Endothelial cell (in vitro differentiated cells): ENCODE measurements at regions not wholly inside any gene's neighbourhood (a gene's known extent, or its start where the extent isn't known, plus 50 kb on each side); places are given as distances from the start of the nearest gene placed in this dataset.

Experiments used
- DNase-seq: peaks from one replicate; pipeline ENCODE4 v3.0.0; 2021; ENCODE audit warnings: low spot score
- H3K27ac Mint-ChIP-seq: one replicate; pipeline ENCODE4 v1.8.0; 2021; ENCODE audit warnings: mixed read lengths, inconsistent platforms; ENCODE audit not compliant: unreplicated experiment
- H3K27me3 Mint-ChIP-seq: one replicate; pipeline ENCODE4 v1.8.0; 2021; ENCODE audit warnings: mild to moderate bottlenecking, moderate library complexity, mixed read lengths, inconsistent platforms; ENCODE audit not compliant: unreplicated experiment
- H3K36me3 Mint-ChIP-seq: one replicate; pipeline ENCODE4 v1.8.0; 2021; ENCODE audit warnings: mild to moderate bottlenecking, low read depth, mixed read lengths, inconsistent platforms; ENCODE audit not compliant: unreplicated experiment
- H3K4me1 Mint-ChIP-seq: one replicate; pipeline ENCODE4 v1.8.0; 2021; ENCODE audit warnings: mild to moderate bottlenecking, mixed read lengths, inconsistent platforms; ENCODE audit not compliant: unreplicated experiment
- H3K4me3 Mint-ChIP-seq: one replicate; pipeline ENCODE4 v1.8.0; 2021; ENCODE audit warnings: mild to moderate bottlenecking, mixed read lengths, inconsistent platforms; ENCODE audit not compliant: unreplicated experiment
- H3K9me3 Mint-ChIP-seq: one replicate; pipeline ENCODE4 v1.8.0; 2021; ENCODE audit warnings: mixed read lengths, inconsistent platforms; ENCODE audit not compliant: unreplicated experiment
- TF ChIP-seq, protein P1 (sequence below): fragments of 200-600 bp; sonication (generic); IDR thresholded peaks from one replicate; pipeline ENCODE4 v1.5.0; 2021; ENCODE audit warnings: antibody characterized with exemption; ENCODE audit not compliant: unreplicated experiment

DNA sequence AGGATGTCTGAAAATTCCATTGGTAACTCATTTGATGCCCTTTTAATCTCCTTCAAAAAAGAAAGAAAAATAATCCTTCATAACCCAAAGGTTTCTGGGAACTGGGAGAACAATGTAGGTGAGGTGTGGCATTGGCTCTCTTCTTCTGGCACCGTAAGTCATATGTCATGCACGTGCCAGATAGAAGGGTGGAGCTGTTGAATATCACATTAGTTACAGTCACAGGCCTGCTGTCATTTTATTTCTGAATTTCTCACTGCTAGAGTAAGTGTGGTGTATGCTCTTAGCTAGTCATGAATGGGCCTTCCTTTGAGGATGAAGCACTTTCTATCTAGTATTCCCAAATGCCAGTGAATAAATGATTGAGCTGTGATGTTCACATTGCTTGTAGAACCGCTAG, 201.8 kb upstream of the SGCD start:
- H3K36me3 Mint-ChIP-seq, result no peaks in the 10 kb centered on the region
- no peaks in the 10 kb centered on the region for H3K27me3 Mint-ChIP-seq
- no peak overlapping the region for H3K27ac Mint-ChIP-seq
- no peaks in the 10 kb centered on the region for H3K9me3 Mint-ChIP-seq
- no peak for DNase-seq
- no peak overlapping the region for H3K4me3 Mint-ChIP-seq
- no peaks in the 10 kb centered on the region for H3K4me1 Mint-ChIP-seq
- TF ChIP-seq, protein P1, sequence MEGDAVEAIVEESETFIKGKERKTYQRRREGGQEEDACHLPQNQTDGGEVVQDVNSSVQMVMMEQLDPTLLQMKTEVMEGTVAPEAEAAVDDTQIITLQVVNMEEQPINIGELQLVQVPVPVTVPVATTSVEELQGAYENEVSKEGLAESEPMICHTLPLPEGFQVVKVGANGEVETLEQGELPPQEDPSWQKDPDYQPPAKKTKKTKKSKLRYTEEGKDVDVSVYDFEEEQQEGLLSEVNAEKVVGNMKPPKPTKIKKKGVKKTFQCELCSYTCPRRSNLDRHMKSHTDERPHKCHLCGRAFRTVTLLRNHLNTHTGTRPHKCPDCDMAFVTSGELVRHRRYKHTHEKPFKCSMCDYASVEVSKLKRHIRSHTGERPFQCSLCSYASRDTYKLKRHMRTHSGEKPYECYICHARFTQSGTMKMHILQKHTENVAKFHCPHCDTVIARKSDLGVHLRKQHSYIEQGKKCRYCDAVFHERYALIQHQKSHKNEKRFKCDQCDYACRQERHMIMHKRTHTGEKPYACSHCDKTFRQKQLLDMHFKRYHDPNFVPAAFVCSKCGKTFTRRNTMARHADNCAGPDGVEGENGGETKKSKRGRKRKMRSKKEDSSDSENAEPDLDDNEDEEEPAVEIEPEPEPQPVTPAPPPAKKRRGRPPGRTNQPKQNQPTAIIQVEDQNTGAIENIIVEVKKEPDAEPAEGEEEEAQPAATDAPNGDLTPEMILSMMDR, result no peak

DNA sequence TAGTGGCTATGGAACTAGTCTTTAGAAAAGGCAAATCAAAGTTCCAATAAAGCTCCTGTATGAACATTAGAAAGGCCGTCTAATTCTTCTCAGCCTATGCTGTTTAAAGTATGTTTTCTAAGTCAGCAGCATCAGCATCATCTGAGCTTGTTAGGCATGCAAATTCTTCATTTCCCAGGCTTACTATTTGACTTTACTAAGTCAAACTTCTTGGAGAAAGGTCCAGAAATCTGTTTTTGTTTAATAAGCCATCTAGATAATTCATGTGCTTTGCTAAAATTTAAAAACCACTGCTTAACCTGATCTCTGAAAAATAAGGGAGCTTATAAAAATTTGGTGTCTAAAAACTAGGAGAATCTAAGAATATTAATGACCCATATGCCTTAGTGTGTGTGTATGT, 200.2 kb upstream of the SGCD start:
- H3K9me3 Mint-ChIP-seq, result no peaks in the 10 kb centered on the region

DNA sequence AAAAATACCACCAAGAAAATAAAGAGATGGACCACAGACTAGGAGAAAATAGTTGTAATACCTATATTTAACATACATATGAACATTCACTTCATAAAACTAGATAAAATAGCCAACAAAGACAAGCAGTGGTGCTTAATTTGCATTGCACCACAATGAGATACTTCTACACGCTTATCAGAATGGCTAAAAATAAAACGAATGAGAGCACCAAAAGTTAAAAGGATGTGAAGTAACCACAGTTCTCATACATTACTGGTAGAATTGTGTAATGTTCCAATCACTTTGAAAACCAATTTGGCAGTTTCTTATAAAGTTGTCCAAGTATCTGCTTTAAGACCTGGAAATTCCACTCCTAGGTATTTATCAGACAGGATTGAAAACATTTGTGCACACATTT, 198.9 kb upstream of the SGCD start:
- H3K4me1 Mint-ChIP-seq, result no peaks in the 10 kb centered on the region
- H3K27me3 Mint-ChIP-seq, result no peaks in the 10 kb centered on the region
- H3K9me3 Mint-ChIP-seq, result no peaks in the 10 kb centered on the region
- TF ChIP-seq, protein P1, result no peak
- no peak overlapping the region for H3K27ac Mint-ChIP-seq
- DNase-seq, result no peak
- no peaks in the 10 kb centered on the region for H3K36me3 Mint-ChIP-seq
- no peak overlapping the region for H3K4me3 Mint-ChIP-seq

More for the DNA sequence above, 200.2 kb upstream of the SGCD start:
- Mint-ChIP-seq H3K4me3 (no peak overlapping the region), H3K27ac (no peak overlapping the region), H3K36me3 (no peaks in the 10 kb centered on the region), H3K27me3 (no peaks in the 10 kb centered on the region), H3K4me1 (no peaks in the 10 kb centered on the region)
- TF ChIP-seq, protein P1, result no peak
- no peak for DNase-seq

DNA sequence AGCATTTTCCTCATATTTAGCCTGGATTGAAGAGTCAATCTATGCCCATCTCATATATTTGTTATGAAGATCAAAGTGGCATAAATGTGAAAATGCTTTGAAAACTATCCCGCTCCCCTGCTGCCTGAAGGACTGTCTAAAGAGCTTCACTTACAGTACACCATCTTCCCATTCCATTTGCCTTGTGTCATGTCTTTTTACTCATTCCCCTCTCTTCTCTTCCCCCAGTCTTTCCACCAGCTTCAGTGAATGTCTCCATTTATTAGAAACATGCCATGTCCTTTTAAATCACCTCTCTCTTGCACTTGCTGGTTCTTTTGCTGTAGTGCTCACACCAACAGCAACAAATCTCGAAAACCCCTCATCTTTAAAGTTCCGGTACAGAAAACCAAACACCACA, 192.7 kb upstream of the SGCD start:
- Mint-ChIP-seq H3K27me3 (no peaks in the 10 kb centered on the region), H3K27ac (no peak overlapping the region), H3K4me3 (no peak overlapping the region), H3K36me3 (no peaks in the 10 kb centered on the region), H3K9me3 (no peaks in the 10 kb centered on the region), H3K4me1 (no peaks in the 10 kb centered on the region)
- TF ChIP-seq, protein P1, result no peak
- no peak for DNase-seq

DNA sequence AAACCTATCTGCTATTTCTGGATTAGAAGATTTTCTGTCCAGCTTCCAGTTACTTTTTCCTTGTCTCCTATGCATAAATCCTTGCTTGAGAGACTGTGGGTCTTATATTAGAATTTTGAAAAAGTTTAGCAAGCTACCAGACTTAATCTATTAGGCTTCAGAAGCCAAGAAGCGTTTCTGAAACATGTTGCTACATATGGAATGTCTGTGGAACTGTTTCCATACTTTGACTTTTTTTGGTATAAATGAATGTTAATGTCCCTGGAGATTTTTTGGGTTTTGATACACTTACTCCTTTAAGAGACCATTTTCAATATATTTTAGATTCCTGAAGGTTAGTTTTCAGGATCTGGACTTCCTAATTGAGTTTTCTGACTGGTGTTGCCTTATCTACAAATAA, 191.4 kb upstream of the SGCD start:
- Mint-ChIP-seq H3K27me3 (no peaks in the 10 kb centered on the region), H3K27ac (no peak overlapping the region), H3K9me3 (no peaks in the 10 kb centered on the region), H3K4me3 (no peak overlapping the region), H3K4me1 (no peaks in the 10 kb centered on the region), H3K36me3 (no peaks in the 10 kb centered on the region)
- no peak for DNase-seq
- TF ChIP-seq, protein P1, result no peak
